ENCODE measurements at regions not wholly inside any gene's neighbourhood (a gene's known extent, or its start where the extent isn't known, plus 50 kb on each side); places are given as distances from the start of the nearest gene placed in this dataset.
"Not testable (repeated sequence)": the region's sequence is repeated elsewhere in the genome, so short reads cannot be mapped to it uniquely, and the experiment has no call there.

- not testable (repeated sequence) for TF ChIP-seq CTCF, POLR2A (IDR thresholded peaks at IDR 0.05)
Observed at GRCh38 chr2:224167781-224168180, 128.7 kb upstream of the SERPINE2 start.

Data from right lobe of liver (tissue), 4 donors.